Activated CD4-positive, alpha-beta T cell treated with anti-CD3 and anti-CD28 coated beads for 4 hours (primary cell): ENCODE measurements at regions not wholly inside any gene's neighbourhood (a gene's known extent, or its start where the extent isn't known, plus 50 kb on each side); places are given as distances from the start of the nearest gene placed in this dataset.
"Not testable (repeated sequence)": the region's sequence is repeated elsewhere in the genome, so short reads cannot be mapped to it uniquely, and the experiment has no call there.

Experiments
- DNase-seq, 2 donors: peaks; one replicate each; pipeline ENCODE4 v3.0.0-alpha.2; 2020

DNA sequence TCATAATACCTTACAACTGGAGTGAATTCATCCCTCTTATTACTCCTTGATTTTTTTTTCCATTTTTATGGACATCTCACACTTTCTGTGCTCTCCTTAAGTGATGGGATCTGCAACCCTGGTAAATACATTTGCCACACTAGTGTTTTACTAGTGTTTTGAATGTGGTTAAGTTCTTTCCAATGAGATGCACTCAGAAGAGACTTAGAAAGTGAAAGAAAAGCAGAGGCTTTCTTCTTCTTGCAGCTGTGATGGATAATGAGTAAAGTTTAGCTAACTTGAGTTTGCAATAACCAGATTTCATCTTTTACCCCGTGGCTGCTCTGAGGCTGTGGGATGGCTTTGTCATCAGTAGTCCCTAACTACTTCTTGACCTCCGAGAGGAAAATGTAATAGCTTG is 1248.4 kb downstream of the NSUN3 start:
- DNase-seq: no peak

DNA sequence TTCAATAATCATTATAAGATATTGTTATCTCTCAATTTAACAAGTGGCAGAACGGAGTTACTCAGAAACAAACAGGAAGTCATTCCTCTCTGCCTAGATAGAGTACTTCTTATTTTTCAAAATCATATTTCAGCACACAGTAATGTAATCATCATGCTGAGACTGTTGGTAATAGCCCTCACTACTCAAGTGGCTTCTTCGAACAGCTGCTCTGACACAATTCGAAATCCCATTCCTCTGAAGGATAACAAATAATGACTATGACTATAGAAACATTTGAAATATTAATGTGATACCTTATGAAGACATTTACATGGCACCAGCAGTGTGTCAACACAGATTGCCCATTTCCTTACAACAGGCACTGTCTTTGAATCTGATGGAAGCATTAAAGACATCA is 1249.8 kb downstream of the NSUN3 start:
- no peak for DNase-seq

DNA sequence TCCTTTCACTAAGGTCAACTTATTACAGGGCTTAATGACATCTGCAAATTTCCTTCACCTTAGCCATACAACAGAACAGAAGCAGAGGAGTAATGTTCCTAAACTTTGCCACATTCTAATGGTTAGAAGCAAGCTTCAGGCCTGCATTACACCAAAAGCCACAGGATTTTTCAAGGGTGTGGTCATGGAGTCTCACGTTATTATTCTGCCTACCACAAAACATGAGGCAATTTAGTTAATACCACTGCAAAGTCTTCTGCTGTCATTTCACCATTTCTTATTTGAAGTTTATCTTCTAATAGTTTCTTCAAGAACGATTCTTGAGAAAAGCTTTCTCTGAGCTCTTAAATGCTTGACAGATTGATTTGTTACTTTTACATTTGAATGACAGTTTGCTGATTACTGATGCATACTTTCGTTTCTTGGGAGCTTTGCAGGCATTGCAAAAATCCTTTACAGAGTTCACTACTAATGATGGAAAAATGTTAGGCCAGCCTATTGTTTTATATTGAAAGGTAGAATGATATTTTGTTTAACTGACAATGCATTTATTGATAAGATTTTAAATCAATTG is 1257.1 kb downstream of the NSUN3 start:
- no peak for DNase-seq

DNA sequence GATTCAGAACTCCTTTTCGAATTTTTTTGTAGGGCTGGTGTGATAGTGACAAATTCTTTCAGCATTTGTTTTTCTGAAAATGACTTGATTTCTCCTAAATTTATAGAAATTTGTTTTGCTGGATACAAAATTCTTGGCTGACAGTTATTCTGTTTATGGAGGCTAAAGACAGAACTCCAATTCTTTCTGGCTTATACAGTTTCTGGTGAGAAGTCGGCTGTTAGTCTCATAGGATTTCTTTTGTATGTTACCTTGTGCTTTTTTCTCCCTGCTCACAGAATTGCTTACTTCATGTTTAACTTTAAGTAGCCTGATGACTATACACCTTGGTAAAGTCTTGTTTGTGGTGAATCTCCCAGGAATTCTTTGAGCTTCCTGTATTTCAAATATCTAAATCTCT is 1264.6 kb downstream of the NSUN3 start:
- DNase-seq: no peak

DNA sequence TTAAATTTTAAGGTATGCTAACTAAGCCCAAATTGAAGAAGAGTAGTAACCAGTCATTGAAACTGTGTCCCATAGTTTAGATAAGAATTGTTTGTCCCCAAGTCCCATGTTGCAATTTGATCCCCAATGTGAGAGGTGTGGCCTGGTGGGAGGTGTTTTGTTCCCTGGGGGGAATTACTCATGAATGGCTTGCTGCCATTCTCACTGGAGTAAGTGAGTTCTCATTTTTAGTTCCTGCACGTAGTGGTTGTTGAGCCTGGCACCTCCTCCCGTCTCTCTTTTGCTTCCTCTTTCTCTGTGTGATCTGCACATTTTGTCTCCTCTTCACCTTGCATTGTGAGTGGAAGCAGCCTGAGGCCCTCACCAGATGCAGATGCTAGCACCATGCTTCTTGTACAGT is 1271.0 kb downstream of the NSUN3 start:
- DNase-seq: no peak

DNA sequence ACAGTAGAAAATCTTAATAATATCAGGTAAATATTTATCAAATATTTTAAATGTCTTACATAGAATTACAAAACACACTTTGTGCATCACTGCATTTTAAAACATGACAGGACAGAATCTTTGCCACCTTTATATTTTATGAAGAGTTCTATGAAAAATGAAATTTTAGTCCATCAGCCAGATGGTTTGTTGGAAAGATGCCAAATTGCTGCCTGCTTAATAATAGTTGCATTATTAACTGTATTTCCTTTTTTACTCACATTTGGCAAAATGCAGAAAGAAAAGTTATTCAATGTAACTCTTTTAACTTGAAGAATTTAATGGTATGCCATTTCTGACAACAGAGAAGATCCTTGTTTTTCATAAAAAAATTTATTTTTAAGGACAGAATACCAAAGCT is 1271.6 kb downstream of the NSUN3 start:
- DNase-seq: no peak

DNA sequence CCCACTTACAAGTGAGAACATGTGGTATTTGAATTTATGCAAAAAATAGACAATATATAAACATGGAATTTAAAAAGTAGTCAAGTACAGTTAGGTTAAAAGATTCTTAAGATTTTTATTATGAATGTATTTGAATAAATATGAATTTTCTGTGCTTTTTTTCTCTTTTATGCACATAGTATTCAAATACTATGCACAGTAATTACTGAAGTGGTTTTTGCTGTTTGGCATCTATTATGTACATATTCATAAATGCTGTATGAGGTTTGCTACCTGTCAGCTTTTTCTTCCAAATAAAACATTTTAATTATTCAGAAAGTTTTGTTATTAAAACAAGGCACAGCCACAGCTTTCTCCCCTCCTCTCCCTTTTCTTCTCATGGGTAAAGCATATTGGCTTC is 1272.7 kb downstream of the NSUN3 start:
- no peak for DNase-seq

DNA sequence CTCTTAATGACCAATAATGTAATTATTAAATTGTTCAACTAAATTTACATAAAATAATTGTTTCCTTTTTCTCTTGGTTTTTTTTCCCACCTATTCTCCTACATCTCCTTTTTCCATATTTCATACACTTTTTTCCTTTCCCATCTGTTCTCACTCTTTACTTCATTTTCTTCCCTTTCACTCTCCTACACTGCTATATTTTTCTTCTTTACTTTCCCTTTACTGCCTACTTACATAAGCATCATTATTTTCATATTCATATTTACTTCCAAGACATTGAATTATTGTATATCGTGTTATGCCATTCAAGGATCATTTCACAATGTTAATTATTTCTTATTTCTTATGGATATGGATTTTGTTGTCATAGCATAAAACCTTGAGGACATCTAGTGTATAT is 1275.6 kb downstream of the NSUN3 start:
- no peak for DNase-seq

DNA sequence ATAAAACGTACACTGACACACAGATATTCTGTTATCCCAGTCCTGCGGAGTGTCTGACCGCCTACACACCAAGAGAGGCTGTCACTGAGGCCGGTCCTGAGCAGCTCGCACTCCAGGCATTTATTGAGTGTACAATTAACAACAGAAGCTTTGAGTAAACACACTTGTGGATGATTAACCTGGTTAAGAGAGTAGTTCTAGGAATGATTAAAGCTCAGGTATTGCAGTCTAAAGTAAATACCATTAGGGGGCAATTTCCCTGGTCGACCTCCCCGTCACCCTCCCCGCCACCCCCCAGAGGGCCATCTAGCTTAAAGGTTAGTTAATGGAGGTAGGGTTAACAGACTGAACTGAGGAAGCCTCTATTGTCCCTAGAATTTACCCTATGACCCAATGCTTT is 1278.5 kb downstream of the NSUN3 start:
- no peak for DNase-seq

DNA sequence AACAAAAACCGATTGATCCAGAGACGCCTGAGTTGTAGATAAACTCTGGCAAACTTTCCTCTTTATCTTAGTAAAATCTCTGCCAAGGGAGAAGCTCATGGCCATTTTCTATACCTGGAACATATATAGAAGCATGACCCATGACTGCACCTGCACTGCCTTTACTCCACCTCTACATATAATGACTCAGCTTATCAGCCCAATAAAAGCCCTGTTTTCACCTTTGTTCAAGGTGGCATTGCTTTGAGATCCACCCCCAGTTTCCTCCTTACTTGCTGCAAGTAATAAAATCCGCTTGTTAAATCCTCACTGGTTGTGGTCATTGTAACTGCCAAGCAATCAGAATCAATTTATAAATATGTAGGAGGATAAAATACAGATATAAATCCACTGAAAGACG is 1280.4 kb downstream of the NSUN3 start:
- no peak for DNase-seq

DNA sequence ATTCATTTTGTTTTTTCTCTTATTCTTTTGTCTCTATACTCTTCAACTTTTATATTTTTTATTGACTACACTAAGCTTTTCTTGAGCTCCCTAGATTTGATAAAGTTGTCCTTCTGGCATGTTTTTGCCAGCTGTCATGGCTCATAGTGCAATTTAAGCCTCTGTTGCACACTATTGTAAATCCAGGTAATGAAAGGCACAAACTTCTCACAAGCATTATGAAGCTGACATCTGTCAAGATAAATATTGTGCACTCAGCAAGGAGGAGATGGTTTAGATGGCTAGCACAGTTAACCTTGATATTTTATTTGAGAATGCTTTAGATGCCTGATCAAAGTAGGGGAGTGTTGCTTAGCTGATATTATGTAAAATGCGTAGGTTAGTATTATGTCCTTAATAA is 1280.9 kb downstream of the NSUN3 start:
- DNase-seq: no peak

DNA sequence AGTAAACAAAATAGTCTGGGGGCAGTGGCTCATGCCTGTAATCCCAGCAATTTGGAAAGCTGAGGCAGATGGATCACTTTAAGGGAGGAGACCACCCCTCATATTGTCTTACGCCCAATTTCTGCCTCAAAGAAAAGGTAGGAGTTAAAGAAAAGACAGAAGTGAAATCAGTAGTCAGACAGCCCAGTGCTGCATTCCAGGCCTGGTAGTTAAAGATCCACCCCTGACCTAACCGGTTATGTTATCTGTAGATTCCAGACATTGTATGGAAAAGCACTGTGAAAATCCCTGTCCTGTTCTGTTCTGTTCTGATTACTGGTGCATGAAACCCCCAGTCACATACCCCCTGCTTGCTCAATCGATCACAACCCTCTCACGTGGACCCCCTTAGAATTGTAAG is 1285.1 kb downstream of the NSUN3 start:
- DNase-seq: not testable (repeated sequence)

DNA sequence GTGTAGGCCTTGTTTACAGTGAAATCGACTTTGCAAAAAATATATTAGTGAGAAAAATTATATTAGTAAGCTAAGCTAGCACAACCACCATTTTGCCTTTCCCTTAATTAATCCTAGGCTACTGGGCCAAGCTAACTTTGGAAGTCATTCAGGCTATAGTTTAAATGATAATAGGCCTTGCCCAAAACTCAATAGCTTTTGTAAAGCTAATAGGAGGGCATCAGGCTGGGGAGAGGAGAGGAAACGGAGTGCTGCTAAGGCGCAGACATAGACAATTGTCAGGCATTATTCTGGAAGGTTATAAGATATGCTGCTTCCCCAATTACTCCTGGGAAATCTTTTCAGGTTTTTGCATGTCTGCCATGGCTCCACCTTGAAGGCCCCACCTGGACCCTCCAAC is 1286.0 kb downstream of the NSUN3 start:
- no peak for DNase-seq

DNA sequence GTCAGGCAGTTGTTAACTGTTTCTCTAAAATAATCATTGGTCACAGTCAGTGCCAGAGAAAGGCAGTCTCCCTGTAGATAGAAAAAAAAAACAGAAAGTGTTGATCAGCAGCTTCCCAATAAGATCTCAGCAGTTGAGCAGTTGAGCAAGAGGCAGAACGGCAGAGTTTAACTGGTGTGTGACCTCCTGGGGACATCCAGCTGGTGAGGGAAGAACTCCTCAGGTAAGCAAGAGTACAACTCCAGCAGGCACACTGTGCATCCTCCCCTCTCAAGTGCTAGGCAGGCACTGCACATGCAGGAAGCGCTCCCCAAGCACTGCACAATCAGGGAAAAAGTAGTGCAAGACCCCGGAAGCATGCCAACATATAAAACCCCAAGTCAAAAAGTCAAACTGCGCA is 1287.2 kb downstream of the NSUN3 start:
- DNase-seq: no peak

DNA sequence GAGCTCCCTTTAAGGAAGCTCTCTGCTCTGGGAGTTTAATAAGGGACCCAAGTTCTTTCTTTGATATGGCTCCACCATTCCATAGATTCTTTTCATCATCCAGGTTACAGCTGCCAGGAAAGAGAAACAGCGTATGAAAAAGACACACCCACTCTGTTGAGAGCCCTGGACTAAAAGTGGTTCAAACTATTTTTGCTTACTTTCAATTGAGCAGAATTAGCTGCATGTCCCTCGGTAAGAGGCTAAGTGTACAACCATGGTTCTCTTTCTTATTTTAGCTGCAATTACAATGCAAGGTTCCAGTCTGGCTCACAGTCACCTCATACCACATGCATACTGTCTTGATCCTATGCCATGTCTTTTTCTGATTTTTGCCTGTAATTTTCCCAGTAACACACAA is 1288.3 kb downstream of the NSUN3 start:
- no peak for DNase-seq

DNA sequence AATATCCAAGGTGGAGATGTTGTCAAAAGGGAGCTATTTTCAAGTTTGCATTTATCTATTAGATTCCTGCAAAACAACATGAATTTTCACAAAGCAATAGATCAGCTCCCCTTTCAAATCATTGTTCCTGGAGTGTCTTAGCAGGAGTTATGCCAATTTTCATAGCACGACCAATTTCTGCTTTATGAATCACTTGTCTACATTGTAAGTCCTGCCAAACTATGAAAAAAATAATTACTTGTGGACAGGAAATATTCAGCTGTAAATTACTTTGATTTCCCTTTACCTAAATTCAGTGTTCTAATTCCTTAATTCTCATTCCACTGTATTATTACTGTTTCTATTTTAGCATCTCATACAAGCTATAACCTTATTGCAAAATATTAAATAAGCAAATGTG is 1289.6 kb downstream of the NSUN3 start:
- DNase-seq: no peak

DNA sequence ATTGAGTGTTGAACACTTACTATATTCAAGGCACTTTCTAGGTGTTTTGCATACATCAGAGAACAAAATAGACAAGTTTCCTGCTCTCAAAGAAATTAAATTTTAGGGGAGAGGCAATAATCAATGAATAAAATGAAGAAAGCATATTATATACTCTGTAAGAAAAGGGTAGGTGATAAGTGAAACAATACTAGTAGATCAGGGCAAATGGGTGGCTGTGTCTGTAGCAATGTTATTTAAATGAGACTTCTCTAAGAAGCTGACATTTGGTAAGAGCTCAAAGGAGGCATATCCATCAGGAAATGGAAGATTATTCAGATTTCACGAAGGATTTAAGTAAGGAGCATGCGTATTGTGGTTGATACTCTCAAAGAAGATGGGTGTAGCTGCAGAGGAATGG is 1291.6 kb downstream of the NSUN3 start:
- DNase-seq: no peak

DNA sequence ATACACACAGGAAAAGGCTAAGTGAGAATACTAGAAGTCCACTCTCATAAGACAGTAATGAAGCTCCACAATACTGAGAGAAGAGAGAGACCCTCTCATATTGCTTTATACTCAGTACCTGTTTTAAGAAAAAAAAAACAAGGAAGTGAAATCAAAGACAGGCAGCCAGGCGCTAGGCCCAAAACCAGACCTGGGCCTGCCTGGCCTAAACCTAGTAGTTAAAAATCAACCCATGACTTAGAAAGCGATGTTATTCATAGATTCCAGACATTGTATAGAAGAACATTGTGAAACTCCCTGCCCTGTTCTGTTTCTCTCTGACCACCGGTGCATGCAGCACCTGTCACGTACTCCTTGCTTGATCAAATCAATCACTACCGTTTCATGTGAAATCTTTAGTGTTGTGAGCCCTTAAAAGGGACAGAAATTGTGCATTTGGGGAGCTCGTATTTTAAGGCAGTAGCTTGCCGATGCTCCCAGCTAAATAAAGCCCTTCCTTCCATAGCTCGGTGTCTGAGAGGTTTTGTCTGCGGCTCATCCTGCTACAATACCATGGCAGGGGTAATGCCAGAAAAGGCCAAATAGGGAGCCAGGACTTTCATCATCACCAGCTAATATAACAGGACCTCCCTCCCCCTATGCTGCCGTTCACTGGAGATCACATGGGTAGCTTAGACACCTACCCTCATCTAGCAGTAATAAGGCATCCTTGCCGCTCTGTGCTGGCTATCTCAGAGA is 1294.1 kb downstream of the NSUN3 start:
- DNase-seq: no peak

DNA sequence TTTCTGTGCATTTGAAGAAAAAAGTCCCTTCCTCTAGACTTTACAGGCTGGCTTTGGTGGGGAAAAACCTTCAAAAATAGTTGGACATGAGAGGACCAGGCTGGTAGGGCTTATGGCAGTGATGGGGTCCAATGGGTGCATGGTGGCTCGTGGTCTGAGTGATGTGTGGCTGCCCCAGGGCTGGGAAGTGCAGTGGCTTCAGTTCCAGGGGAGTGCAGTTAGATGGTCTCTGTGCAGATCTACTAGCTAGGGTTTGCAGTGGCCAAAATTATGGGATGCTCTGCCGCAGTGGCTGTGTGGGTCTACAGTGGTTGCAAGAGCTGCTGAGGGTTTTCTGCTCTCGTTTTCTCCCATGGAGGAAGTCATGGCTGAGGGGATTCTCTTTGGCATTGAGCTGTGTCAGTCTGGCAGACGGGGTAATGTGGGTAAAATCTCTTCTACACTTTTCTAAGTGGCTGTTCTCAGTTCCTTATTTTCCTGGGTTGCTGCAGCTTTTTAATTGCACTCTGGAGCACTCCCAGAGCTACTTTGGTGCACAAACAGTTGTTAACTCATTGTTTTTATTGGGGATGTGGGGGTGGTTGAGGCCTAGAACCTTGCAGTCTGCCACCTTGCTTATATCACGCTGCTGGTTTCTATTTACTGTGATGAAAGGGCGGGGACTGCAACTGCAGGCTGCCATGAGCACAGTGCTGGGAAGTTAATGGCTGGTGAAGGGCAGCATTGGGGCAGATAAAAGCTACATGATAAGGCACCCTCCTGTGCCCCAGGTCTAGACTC is 1324.6 kb downstream of the NSUN3 start:
- no peak for DNase-seq

DNA sequence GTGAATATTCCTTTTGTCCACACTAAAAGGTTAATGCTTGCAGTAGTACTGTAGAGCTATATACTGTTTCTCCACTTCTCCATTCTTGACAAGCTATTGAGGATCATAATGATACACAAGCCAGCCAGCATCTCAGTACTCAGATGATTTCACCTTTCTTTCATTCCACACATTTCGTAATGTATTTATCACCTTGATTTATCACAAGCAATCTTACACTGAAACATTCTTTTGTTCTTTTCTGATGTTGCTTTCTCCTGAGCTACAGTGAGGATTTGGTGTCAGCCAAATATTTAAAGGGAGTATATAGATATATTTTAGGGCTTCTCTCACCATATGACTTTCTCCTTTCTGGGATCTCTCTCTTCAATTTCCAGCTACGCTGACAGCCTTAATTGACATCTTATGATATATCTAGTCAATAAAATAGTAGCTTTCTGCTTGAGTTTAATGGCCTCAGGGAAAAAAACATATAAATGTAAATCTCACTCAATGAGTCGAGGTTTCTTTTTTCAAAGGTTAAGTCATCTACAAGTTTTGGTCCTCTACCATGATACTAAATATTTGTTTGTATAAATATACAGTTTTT is 1327.0 kb downstream of the NSUN3 start:
- DNase-seq: no peak

DNA sequence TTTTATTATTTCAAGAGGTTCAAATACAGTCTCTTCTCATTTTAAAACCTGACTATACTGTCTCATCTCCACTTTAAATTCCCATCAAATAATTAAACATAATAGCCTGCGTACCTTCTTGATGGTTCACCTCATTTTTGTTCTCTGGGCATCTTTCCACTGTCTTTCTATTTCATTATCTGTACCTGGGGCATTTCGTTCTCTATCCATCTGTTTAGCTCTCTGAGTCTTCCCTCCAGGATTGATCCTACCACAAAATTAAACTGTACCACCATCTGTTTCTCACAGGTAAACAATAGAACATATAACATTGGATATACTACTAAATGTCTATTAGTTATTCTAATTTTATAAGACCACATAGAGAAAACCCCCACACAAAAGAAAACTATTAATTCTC is 1331.4 kb downstream of the NSUN3 start:
- no peak for DNase-seq

DNA sequence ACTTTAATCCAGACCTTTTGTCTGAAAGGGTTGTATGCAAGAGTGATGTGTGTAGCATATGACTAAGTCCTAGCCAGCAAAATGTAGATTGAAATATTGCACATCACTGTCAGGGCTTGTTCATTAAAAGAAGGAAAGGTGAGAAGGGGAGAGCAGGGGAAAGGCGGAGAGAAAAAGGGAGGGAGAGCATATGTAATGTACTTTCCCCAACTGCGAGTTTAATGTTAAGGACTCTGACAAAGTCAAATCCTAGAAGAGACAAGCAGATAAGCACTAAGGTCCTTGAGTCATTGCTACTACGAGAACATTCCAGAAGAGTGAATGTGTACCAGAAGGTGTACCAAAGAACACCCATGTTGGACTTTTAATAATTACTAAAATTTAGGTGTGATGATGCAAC is 1336.7 kb downstream of the NSUN3 start:
- no peak for DNase-seq

DNA sequence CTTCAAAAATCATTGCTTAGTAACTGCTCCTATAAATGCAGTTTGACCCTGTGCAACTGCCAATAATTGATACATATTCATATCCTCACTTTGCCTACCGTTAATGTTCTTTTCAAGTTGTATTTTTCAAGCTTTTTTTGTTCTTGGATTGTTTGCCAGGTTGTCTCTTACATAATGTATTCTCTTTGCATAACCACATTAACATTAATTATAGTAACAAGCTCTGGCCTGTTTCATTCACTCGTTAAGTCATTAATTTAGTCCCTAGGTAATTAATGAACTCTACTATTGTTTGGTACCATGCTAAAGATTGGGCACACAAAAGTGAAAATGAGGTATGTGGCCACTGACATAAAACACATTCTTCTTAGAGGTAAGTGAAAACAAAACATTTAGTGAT is 1338.8 kb downstream of the NSUN3 start:
- DNase-seq: no peak
